ENCODE measurements at regions not wholly inside any gene's neighbourhood (a gene's known extent, or its start where the extent isn't known, plus 50 kb on each side); places are given as distances from the start of the nearest gene placed in this dataset.
"Not testable (repeated sequence)": the region's sequence is repeated elsewhere in the genome, so short reads cannot be mapped to it uniquely, and the experiment has no call there.

GRCh38 chr12:131321988-131322387 is 368.3 kb downstream of the ADGRD1 start:
- DNase-seq = no peak

- DNase-seq = not testable (repeated sequence)
These were observed 368.8 kb downstream of the ADGRD1 start for GRCh38 chr12:131322460-131322859.

GRCh38 chr12:131323879-131324278 is 370.2 kb downstream of the ADGRD1 start:
- DNase-seq = no peak

- DNase-seq = no peak
These were observed 374.1 kb downstream of the ADGRD1 start for GRCh38 chr12:131327521-131328488.

GRCh38 chr12:131328861-131329845 is 375.4 kb downstream of the ADGRD1 start:
- not testable (repeated sequence) for DNase-seq

GRCh38 chr12:131330106-131330815 is 376.6 kb downstream of the ADGRD1 start:
- no peak for DNase-seq

GRCh38 chr12:131331148-131331750 is 377.5 kb downstream of the ADGRD1 start:
- DNase-seq = no peak

- DNase-seq = no peak
These were observed 378.5 kb downstream of the ADGRD1 start for GRCh38 chr12:131332224-131332623.

GRCh38 chr12:131333136-131333535 is 377.8 kb upstream of the SFSWAP start:
- no peak for DNase-seq

- no peak for DNase-seq
These were observed 377.1 kb upstream of the SFSWAP start for GRCh38 chr12:131333621-131334440.

GRCh38 chr12:131334835-131335234 is 376.1 kb upstream of the SFSWAP start:
- DNase-seq = no peak

GRCh38 chr12:131335456-131335855 is 375.4 kb upstream of the SFSWAP start:
- no peak for DNase-seq

- DNase-seq = not testable (repeated sequence)
These were observed 373.0 kb upstream of the SFSWAP start for GRCh38 chr12:131337861-131338260.

- DNase-seq = no peak
These were observed 370.2 kb upstream of the SFSWAP start for GRCh38 chr12:131340616-131341210.

GRCh38 chr12:131341608-131342007 is 369.3 kb upstream of the SFSWAP start:
- not testable (repeated sequence) for DNase-seq

GRCh38 chr12:131343436-131343835 is 367.5 kb upstream of the SFSWAP start:
- not testable (repeated sequence) for DNase-seq

- not testable (repeated sequence) for DNase-seq
These were observed 366.0 kb upstream of the SFSWAP start for GRCh38 chr12:131344715-131345520.

GRCh38 chr12:131345521-131346436 is 365.1 kb upstream of the SFSWAP start:
- no peak for DNase-seq

Data from GDM1 (cell line).